ENCODE measurements at regions not wholly inside any gene's neighbourhood (a gene's known extent, or its start where the extent isn't known, plus 50 kb on each side); places are given as distances from the start of the nearest gene placed in this dataset.
A peak's percentile ranks its signal among the peaks of the same experiment; 100 is the strongest.
"Not testable (repeated sequence)": the region's sequence is repeated elsewhere in the genome, so short reads cannot be mapped to it uniquely, and the experiment has no call there.

DNA sequence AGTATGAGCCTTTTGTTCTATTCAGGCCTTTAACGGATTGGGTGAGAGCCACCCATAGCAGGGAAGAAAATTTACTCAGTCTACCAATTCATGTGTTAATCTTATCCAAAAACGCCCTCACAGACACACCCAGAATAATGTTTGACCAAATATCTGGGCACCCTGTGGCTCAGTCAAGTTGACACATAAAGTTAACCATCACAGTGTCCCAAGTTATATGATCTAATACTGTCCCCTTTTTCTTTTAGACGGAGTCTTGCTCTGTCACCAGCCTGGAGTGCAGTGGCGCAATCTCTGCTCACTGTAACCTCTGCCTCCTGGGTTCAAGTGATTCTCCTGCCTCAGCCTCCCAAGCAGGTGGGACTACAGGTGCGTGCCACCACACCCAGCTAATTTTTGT is 83.6 kb upstream of the GRK3 start:
- RAD21 ChIA-PET (ENCODE audit: low non-redundant PET in 1 of 2, low total read pairs in 2 of 2, uncharacterized antibody in 2 of 2, unreplicated experiment in 2 of 2); DNase-seq (ENCODE audit: low read depth, low spot score); H3K4me2 ChIP-seq (ENCODE audit: low read length); H3K79me2 ChIP-seq (ENCODE audit: insufficient read depth, low read length); H3K27me3 ChIP-seq (ENCODE audit: insufficient read depth, low read length); H3K9me3 ChIP-seq (ENCODE audit: control insufficient read depth in 1 of 2, insufficient read depth in 1 of 2, low read depth in 1 of 2, low read length in 2 of 2); intact Hi-C loops (cut with micrococcal nuclease); BruUV-seq (replicated peaks); H2AFZ ChIP-seq (ENCODE audit: low read depth, low read length, poor library complexity, severe bottlenecking); H3K27ac ChIP-seq (ENCODE audit: low read depth, low read length); H3K4me3 ChIP-seq (replicated peaks in 1 of 2; ENCODE audit: low read depth in 1 of 2, low read length in 2 of 2); H4K20me1 ChIP-seq (ENCODE audit: insufficient read depth); H3K9me2 ChIP-seq (ENCODE audit: insufficient read depth); H3K36me3 ChIP-seq (ENCODE audit: control insufficient read depth in 1 of 2, insufficient read depth in 2 of 2, low read length in 2 of 2); ATAC-seq; H3K9ac ChIP-seq (ENCODE audit: low read length); POLR2A ChIA-PET: not testable (repeated sequence)
- peaks cover 17 to 19% of the 10 kb centered on the region in 2 experiments for H3K4me1 ChIP-seq (ENCODE audit: control insufficient read depth in 1 of 2, insufficient read depth in 2 of 2, low read length in 2 of 2)
- CTCF ChIA-PET: interaction anchor here (0.6 kb wide), 1 partner anchor 19 kb away, joined by 3 read pairs; no protein-coding TSS in a partner anchor

DNA sequence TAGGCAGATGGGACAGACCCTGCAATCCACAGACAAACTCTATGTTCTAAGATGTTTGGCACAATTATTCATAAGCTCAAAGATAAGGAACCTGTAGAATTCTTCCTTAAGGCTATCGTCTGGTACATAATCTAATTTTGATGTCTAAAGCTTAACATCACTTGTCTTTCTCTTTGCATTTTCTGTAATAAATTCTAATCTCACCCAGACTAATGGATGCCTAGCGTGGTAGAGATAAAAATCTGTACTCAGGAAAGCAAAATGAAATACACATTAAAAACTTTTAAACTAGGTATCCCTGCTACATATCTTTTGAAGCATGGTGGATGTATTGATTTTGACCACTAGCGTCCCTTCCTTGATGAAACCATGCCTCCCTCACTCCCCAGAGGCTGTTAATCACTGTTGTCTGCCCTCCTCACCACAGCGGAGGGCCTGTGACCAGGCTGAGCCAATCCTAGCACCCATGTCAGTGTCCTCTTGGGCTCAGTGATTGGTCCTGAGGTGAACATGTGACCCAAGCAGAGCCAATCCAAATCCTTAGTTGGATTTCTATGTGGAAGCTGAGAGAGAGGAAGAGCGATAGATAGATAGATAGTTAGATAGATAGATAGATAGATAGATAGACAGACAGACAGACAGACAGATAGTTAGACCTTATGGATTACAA is 82.2 kb upstream of the GRK3 start:
- TF ChIP-seq, protein P1, sequence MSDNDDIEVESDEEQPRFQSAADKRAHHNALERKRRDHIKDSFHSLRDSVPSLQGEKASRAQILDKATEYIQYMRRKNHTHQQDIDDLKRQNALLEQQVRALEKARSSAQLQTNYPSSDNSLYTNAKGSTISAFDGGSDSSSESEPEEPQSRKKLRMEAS (IDR thresholded peaks at IDR 0.05): no peak
- TF ChIP-seq SP1 (IDR thresholded peaks at IDR 0.05; ENCODE audit: low read depth): no peak
- no peak for TF ChIP-seq EGR1 (IDR thresholded peaks at IDR 0.05; ENCODE audit: low read depth)
- TF ChIP-seq, protein P2, sequence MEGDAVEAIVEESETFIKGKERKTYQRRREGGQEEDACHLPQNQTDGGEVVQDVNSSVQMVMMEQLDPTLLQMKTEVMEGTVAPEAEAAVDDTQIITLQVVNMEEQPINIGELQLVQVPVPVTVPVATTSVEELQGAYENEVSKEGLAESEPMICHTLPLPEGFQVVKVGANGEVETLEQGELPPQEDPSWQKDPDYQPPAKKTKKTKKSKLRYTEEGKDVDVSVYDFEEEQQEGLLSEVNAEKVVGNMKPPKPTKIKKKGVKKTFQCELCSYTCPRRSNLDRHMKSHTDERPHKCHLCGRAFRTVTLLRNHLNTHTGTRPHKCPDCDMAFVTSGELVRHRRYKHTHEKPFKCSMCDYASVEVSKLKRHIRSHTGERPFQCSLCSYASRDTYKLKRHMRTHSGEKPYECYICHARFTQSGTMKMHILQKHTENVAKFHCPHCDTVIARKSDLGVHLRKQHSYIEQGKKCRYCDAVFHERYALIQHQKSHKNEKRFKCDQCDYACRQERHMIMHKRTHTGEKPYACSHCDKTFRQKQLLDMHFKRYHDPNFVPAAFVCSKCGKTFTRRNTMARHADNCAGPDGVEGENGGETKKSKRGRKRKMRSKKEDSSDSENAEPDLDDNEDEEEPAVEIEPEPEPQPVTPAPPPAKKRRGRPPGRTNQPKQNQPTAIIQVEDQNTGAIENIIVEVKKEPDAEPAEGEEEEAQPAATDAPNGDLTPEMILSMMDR (IDR thresholded peaks at IDR 0.05 in 2 of 3, conservative IDR thresholded peaks at IDR 0.05 in 1 of 3; ENCODE audit: borderline replicate concordance in 1 of 3, insufficient read depth in 1 of 3, low read depth in 2 of 3, low read length in 2 of 3): no peak
- TF ChIP-seq ZNF274 (IDR thresholded peaks at IDR 0.05; ENCODE audit: low read depth, low read length): no peak
- no peak for TF ChIP-seq YY1 (IDR thresholded peaks at IDR 0.05; ENCODE audit: extremely low read depth, insufficient replicate concordance, low read depth, low read length)
- no peak for TF ChIP-seq CEBPB (IDR thresholded peaks at IDR 0.05; ENCODE audit: low read depth)
- no peak for TF ChIP-seq POLR2AphosphoS5 (IDR thresholded peaks at IDR 0.05; ENCODE audit: low read depth, low read length)
- no peak for TF ChIP-seq POLR2A (IDR thresholded peaks at IDR 0.05; ENCODE audit: borderline replicate concordance, extremely low read depth, insufficient read depth, insufficient read length)
- no peak for TF ChIP-seq EZH2 (IDR thresholded peaks at IDR 0.05)
- TF ChIP-seq TCF7L2 (IDR thresholded peaks at IDR 0.05; ENCODE audit: borderline replicate concordance, extremely low read depth, insufficient read depth, insufficient read length): no peak
- POLR2A ChIA-PET: no interaction called here
- intact Hi-C loops (cut with micrococcal nuclease): no loop called here
- Histone ChIP-seq H3K9me3 (ENCODE audit: control insufficient read depth in 1 of 2, insufficient read depth in 1 of 2, low read depth in 1 of 2, low read length in 2 of 2) (no peaks in the 10 kb centered on the region; a peak in 1 of 4 replicates), H3K4me1 (ENCODE audit: control insufficient read depth in 1 of 2, insufficient read depth in 2 of 2, low read length in 2 of 2) (peaks cover 27 to 28% of the 10 kb centered on the region in 2 experiments), H3K9ac (ENCODE audit: low read length) (no peak overlapping the region), H3K27ac (ENCODE audit: low read depth, low read length) (no peak overlapping the region), H3K4me3 (replicated peaks in 1 of 2; ENCODE audit: low read depth in 1 of 2, low read length in 2 of 2) (no peak overlapping the region), H3K4me2 (ENCODE audit: low read length) (no peak overlapping the region), H3K79me2 (ENCODE audit: insufficient read depth, low read length) (no peaks in the 10 kb centered on the region), H3K27me3 (ENCODE audit: insufficient read depth, low read length) (no peaks in the 10 kb centered on the region), H3K36me3 (ENCODE audit: control insufficient read depth in 1 of 2, insufficient read depth in 2 of 2, low read length in 2 of 2) (no peaks in the 10 kb centered on the region; a peak in 1 of 4 replicates), H4K20me1 (ENCODE audit: insufficient read depth) (no peaks in the 10 kb centered on the region), H3K9me2 (ENCODE audit: insufficient read depth) (no peaks in the 10 kb centered on the region), H2AFZ (ENCODE audit: low read depth, low read length, poor library complexity, severe bottlenecking) (no peak overlapping the region)
- RAD21 ChIA-PET (ENCODE audit: low non-redundant PET in 1 of 2, low total read pairs in 2 of 2, uncharacterized antibody in 2 of 2, unreplicated experiment in 2 of 2): no interaction called here
- ATAC-seq (peak; percentile 75), DNase-seq (ENCODE audit: low read depth, low spot score) (no peak)
- CTCF ChIA-PET: no interaction called here
- BruUV-seq (replicated peaks): no TSS peak
